ENCODE measurements at regions not wholly inside any gene's neighbourhood (a gene's known extent, or its start where the extent isn't known, plus 50 kb on each side); places are given as distances from the start of the nearest gene placed in this dataset.

- no peaks in the 10 kb centered on the region for H3K27me3 ChIP-seq
- H3K27ac ChIP-seq = no peak overlapping the region
- no peaks in the 10 kb centered on the region for H3K36me3 ChIP-seq (replicated peaks in 1 of 2)
- H3K9me3 ChIP-seq (replicated peaks in 1 of 3) = peaks cover 0 to 8% (median 0%) of the 10 kb centered on the region in 3 donors
- H3K4me3 ChIP-seq = no peak overlapping the region
- no peaks in the 10 kb centered on the region for H3K4me1 ChIP-seq (replicated peaks in 1 of 2)
- intact Hi-C loops (cut with DNase I) = no loop called here
- TF ChIP-seq POLR2A (IDR thresholded peaks at IDR 0.05) = no peak
- TF ChIP-seq, protein P1, sequence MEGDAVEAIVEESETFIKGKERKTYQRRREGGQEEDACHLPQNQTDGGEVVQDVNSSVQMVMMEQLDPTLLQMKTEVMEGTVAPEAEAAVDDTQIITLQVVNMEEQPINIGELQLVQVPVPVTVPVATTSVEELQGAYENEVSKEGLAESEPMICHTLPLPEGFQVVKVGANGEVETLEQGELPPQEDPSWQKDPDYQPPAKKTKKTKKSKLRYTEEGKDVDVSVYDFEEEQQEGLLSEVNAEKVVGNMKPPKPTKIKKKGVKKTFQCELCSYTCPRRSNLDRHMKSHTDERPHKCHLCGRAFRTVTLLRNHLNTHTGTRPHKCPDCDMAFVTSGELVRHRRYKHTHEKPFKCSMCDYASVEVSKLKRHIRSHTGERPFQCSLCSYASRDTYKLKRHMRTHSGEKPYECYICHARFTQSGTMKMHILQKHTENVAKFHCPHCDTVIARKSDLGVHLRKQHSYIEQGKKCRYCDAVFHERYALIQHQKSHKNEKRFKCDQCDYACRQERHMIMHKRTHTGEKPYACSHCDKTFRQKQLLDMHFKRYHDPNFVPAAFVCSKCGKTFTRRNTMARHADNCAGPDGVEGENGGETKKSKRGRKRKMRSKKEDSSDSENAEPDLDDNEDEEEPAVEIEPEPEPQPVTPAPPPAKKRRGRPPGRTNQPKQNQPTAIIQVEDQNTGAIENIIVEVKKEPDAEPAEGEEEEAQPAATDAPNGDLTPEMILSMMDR (IDR thresholded peaks at IDR 0.05) = no peak
- 15 to 27% (median 22%) methylated on average over 1 of the region's 1 CpG for WGBS, 4 donors
- DNase-seq = no peak
These were observed 1359.4 kb downstream of the SLITRK1 start for GRCh38 chr13:82522872-82523271.

DNA sequence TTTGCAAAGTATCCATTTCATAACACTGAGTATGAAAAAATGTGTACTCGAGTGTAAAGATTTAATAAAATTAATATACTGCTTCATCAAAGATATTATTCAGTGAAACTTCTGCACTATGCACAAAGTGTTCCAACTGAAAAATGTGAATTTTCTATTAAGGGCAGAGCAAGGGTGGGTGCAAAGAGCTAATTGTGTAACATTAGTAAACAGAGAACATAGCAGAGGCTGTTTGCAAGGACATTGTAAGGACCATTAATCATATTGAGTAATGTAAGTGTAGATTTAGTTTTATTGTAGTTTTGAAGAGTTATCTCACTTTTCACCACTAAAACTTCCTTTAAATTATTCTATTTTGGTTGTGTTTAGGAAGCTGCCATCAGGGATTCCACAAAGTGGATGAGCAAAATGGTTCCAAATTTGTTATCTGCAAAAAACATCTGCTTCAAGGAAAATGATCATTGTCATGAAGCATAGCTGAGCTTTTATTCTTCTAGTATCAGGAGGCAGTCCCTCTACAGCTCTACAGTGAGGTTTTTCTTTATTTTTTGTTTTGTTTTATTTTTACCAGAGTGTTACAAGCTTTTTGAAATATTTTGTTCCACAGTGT is 1375.4 kb downstream of the SLITRK1 start:
- H3K4me3 ChIP-seq = no peak overlapping the region
- intact Hi-C loops (cut with DNase I) = no loop called here

DNA sequence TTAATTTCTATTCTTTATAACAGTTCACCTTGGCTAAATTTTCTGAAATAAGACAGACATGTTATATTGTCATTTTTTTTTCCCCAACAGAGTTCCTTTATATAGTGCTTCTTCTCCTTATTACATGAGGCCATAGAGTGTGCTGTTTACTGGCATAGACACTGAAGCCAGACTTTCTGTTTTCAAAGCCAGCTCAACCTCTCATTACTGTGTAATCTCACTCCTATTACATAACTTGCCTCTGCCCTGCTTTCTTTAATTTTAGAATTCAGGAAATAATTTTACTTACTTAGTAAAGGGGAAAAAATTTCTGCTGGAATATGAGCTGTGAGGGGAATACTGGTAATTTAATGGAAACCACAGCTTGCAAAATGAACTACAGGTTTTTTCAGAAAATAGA is 1380.4 kb downstream of the SLITRK1 start:
- DNase-seq = no peak
- Histone ChIP-seq H3K27ac (no peak overlapping the region), H3K36me3 (replicated peaks in 1 of 2) (no peaks in the 10 kb centered on the region), H3K4me1 (replicated peaks in 1 of 2) (no peaks in the 10 kb centered on the region), H3K9me3 (replicated peaks in 1 of 3) (no peaks in the 10 kb centered on the region), H3K27me3 (no peaks in the 10 kb centered on the region), H3K4me3 (no peak overlapping the region)
- intact Hi-C loops (cut with DNase I) = no loop called here
- TF ChIP-seq POLR2A (IDR thresholded peaks at IDR 0.05) = no peak
- TF ChIP-seq, protein P1 (IDR thresholded peaks at IDR 0.05) = no peak

More for the DNA sequence above, 1375.4 kb downstream of the SLITRK1 start:
- 40 to 49% (median 44%) methylated on average over 1 of the region's 1 CpG for WGBS, 4 donors
- Histone ChIP-seq H3K9me3 (replicated peaks in 1 of 3) (no peaks in the 10 kb centered on the region), H3K27me3 (no peaks in the 10 kb centered on the region), H3K36me3 (replicated peaks in 1 of 2) (no peaks in the 10 kb centered on the region), H3K27ac (no peak overlapping the region), H3K4me1 (replicated peaks in 1 of 2) (no peaks in the 10 kb centered on the region)
- TF ChIP-seq, protein P1 (IDR thresholded peaks at IDR 0.05) = no peak
- TF ChIP-seq POLR2A (IDR thresholded peaks at IDR 0.05) = no peak
- no peak for DNase-seq

GRCh38 chr13:82480415-82480814 is 1401.9 kb downstream of the SLITRK1 start:
- intact Hi-C loops (cut with DNase I) = no loop called here
- Histone ChIP-seq H3K4me3 (no peak overlapping the region), H3K36me3 (replicated peaks in 1 of 2) (no peaks in the 10 kb centered on the region), H3K9me3 (replicated peaks in 1 of 3) (no peaks in the 10 kb centered on the region), H3K27ac (no peak overlapping the region), H3K27me3 (no peaks in the 10 kb centered on the region), H3K4me1 (replicated peaks in 1 of 2) (no peaks in the 10 kb centered on the region)
- TF ChIP-seq POLR2A (IDR thresholded peaks at IDR 0.05) = no peak
- TF ChIP-seq, protein P1 (IDR thresholded peaks at IDR 0.05) = no peak
- 33 to 53% (median 37%) methylated on average over 2 of the region's 2 CpGs for WGBS, 4 donors
- no peak for DNase-seq
